ENCODE measurements at regions not wholly inside any gene's neighbourhood (a gene's known extent, or its start where the extent isn't known, plus 50 kb on each side); places are given as distances from the start of the nearest gene placed in this dataset.
A peak's percentile ranks its signal among the peaks of the same experiment; 100 is the strongest.
"Not testable (repeated sequence)": the region's sequence is repeated elsewhere in the genome, so short reads cannot be mapped to it uniquely, and the experiment has no call there.

DNA sequence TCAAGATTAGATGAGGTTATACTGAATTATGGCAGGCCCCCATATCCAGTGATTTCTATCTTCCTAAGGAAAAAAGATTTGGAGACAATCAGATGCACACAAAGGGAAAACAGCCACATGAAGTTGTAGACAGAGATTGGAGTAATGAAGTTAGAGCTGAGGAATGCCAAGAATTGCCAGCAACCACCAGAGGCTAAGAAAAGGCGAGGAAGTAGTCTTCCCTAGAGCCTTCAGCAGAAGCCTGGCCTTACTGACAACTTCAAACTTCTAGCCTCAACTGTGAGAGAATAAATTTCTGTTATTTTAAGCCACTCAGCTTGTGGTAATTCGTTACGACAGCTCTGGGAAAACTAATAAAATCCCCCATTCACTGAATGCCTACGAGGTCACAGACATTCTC is 473.9 kb downstream of the COL12A1 start:
- TF ChIP-seq, protein P1, sequence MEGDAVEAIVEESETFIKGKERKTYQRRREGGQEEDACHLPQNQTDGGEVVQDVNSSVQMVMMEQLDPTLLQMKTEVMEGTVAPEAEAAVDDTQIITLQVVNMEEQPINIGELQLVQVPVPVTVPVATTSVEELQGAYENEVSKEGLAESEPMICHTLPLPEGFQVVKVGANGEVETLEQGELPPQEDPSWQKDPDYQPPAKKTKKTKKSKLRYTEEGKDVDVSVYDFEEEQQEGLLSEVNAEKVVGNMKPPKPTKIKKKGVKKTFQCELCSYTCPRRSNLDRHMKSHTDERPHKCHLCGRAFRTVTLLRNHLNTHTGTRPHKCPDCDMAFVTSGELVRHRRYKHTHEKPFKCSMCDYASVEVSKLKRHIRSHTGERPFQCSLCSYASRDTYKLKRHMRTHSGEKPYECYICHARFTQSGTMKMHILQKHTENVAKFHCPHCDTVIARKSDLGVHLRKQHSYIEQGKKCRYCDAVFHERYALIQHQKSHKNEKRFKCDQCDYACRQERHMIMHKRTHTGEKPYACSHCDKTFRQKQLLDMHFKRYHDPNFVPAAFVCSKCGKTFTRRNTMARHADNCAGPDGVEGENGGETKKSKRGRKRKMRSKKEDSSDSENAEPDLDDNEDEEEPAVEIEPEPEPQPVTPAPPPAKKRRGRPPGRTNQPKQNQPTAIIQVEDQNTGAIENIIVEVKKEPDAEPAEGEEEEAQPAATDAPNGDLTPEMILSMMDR (IDR thresholded peaks at IDR 0.05; ENCODE audit: insufficient read depth, low read length): no peak
- H3K4me3 ChIP-seq (ENCODE audit: low read depth, low read length): no peak overlapping the region
- DNase-seq (ENCODE audit: low read depth): peak; percentile 49

DNA sequence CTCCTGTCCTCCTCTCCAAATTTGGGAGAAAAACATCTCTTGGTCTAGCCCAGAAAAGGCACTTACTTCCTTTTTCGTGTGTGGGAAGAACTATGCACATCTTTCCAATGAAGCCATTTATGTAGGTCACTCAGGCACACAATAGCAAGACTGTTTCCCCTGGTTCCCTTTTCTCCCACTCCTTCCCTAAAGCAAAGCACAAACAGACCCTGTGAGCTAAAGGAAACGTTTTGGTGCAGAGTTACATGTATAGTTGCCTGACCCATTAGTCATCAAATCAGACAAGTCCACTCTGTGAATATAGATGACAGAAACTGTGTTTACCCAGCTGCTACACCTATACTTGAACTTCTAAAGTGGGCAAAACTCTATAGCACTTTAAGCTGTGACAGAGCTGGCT is 474.6 kb downstream of the COL12A1 start:
- peak; percentile 2 for DNase-seq (ENCODE audit: low read depth)
- no peak overlapping the region for H3K4me3 ChIP-seq (ENCODE audit: low read depth, low read length)
- TF ChIP-seq, protein P1 (IDR thresholded peaks at IDR 0.05; ENCODE audit: insufficient read depth, low read length): no peak

DNA sequence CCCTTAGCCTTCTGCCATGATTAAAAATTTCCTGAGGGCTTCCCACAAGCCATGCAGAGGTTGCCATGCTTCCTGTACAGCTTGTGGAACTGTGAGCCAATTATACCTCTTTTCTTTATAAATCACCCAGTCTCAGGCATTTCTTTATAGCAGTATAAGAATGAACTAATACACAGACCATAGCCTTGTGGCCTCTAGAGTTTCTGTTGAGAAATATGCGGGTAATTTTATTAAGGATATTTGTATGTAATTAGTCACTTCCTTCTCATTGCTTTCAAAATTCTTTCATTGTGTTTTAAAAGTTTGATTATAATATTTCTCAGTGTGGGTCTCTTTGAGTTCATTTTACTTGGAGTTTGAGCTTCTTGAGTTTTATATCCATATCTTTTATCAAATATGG is 484.9 kb downstream of the COL12A1 start:
- no peak for DNase-seq (ENCODE audit: low read depth)
- TF ChIP-seq, protein P1 (IDR thresholded peaks at IDR 0.05; ENCODE audit: insufficient read depth, low read length): no peak
- H3K4me3 ChIP-seq (ENCODE audit: low read depth, low read length): no peak overlapping the region

DNA sequence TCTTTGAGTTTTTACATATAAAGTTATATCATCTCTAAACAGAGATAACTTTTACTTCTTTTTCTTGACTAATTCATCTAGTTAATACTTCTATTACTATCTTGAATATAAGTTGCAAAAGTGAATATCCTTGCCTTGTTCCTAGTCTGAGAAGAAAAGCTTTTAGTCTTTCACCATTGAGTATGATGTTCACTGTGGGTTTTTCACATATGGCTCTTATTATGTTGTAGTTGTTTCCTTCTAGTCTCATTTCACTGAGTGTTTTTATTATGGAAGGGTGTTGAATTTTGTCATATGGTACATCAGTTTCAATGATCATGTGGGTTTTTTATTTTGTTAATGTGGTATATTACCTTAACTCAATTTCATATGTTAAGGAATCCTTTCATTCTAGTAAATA is 488.3 kb downstream of the COL12A1 start:
- DNase-seq (ENCODE audit: low read depth): no peak
- TF ChIP-seq, protein P1 (IDR thresholded peaks at IDR 0.05; ENCODE audit: insufficient read depth, low read length): no peak
- H3K4me3 ChIP-seq (ENCODE audit: low read depth, low read length): no peak overlapping the region

DNA sequence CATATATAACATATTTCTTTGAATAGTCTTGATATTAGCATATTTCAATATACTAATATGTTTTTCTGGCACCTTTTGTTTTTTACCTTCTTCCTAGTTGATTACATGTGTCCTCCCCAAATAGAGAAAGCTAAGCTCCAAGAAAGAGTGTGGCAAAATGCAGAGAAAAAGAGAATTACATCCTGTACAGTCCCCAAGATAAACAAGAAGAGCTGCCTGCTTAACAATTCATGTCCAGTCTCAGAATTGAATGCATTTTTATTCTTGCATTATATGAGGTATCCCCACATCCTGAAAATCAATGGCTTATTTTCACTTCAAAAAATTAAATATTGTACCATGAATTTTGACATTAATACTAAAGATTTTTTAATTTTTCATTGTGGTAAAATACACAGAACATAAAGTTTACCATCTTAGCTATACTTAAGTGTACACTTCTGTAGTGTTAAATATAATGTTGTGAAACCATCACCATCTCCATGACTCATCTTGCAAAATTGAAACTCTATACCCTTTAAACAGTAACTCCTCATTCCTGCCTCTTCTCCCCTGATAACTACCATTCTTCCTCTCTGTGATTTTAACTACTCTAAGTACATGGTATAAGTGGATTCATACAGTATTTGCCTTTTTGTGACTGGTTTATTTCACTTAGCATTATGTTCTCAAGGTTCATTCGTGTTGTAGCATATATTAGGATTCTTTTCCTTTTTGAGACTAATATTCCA is 490.3 kb downstream of the COL12A1 start:
- peak; percentile 47 for DNase-seq (ENCODE audit: low read depth)
- no peak overlapping the region for H3K4me3 ChIP-seq (ENCODE audit: low read depth, low read length)
- TF ChIP-seq, protein P1 (IDR thresholded peaks at IDR 0.05; ENCODE audit: insufficient read depth, low read length): no peak

DNA sequence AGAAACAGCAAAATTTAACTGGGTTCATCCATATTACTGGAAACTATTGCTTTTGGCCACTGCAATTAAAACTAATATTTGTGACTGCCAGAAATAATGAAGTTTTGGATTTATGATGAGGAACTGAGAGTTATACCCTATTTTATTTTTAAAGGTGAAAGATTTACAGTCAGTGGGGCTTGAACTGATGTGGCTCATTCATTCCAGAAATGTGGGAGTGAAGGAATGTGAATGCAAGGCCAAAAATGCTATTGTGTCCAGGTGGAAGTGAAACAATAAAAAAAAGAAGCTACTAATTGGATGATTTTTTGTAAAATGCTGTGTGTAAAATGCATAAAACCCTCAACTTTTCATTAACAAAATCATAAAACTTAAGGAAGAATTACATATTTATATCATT is 491.9 kb downstream of the COL12A1 start:
- TF ChIP-seq, protein P1 (IDR thresholded peaks at IDR 0.05; ENCODE audit: insufficient read depth, low read length): no peak
- DNase-seq (ENCODE audit: low read depth): peak; percentile 8

DNA sequence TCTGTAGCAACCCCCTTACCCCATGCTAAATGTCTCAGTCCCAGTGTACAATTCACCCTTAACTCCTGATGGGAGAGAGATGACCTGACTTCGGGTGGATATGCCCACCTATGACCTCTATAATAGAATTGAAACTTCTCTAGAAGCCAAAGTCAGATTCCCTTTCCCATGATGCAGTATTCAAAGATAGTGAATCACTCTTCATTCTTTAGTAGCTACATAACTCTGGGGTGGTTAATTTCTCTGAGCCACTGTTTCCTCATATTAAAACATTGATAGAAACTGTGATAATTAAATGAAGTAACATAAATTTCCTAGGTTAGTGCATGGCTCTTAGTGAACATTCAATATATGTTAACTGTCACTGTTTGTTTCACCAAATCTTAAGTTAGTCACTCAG is 500.4 kb downstream of the COL12A1 start:
- no peak for DNase-seq (ENCODE audit: low read depth)
- no peak overlapping the region for H3K4me3 ChIP-seq (ENCODE audit: low read depth, low read length)
- TF ChIP-seq, protein P1 (IDR thresholded peaks at IDR 0.05; ENCODE audit: insufficient read depth, low read length): no peak

More for the DNA sequence above, 491.9 kb downstream of the COL12A1 start:
- H3K4me3 ChIP-seq (ENCODE audit: low read depth, low read length): no peak overlapping the region

DNA sequence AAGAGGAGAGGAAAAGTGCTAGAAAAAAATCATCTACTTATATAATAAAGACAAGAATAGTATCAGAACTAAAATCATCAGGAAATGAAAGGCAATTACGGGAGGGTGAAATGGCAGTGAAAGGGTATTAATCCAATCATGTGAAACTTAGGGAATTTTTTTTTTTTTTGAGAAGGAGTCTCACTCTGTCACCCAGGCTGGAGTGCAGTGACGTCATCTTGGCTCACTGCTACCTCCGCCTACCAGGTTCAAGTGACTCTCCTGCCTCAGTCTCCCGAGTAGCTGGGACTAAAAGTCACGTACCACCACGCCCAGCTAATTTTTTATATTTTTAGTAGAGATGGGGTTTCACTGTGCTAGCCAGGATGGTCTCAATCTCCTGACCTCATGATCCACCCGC is 501.3 kb downstream of the COL12A1 start:
- H3K4me3 ChIP-seq (ENCODE audit: low read depth, low read length); DNase-seq (ENCODE audit: low read depth): not testable (repeated sequence)

All from fibroblast of the aortic adventitia (primary cell).